Fibroblast of villous mesenchyme (primary cell): ENCODE measurements at regions not wholly inside any gene's neighbourhood (a gene's known extent, or its start where the extent isn't known, plus 50 kb on each side); places are given as distances from the start of the nearest gene placed in this dataset.

Experiments
- DNase-seq: peaks from one replicate; pipeline ENCODE4 v3.0.0-alpha.2; 2010; ENCODE audit warnings: low read depth
- H3K4me3 ChIP-seq: 2 replicates; pipeline ENCODE4 v1.5.1; 2011; ENCODE audit warnings: low read depth, mild to moderate bottlenecking, low read length
- TF ChIP-seq, protein P1 (sequence below): IDR thresholded peaks from 2 replicates; pipeline ENCODE4 v1.5.1; 2012; ENCODE audit warnings: low read depth, mild to moderate bottlenecking, low read length; ENCODE audit not compliant: insufficient read depth

- no peak for DNase-seq
- TF ChIP-seq, protein P1, sequence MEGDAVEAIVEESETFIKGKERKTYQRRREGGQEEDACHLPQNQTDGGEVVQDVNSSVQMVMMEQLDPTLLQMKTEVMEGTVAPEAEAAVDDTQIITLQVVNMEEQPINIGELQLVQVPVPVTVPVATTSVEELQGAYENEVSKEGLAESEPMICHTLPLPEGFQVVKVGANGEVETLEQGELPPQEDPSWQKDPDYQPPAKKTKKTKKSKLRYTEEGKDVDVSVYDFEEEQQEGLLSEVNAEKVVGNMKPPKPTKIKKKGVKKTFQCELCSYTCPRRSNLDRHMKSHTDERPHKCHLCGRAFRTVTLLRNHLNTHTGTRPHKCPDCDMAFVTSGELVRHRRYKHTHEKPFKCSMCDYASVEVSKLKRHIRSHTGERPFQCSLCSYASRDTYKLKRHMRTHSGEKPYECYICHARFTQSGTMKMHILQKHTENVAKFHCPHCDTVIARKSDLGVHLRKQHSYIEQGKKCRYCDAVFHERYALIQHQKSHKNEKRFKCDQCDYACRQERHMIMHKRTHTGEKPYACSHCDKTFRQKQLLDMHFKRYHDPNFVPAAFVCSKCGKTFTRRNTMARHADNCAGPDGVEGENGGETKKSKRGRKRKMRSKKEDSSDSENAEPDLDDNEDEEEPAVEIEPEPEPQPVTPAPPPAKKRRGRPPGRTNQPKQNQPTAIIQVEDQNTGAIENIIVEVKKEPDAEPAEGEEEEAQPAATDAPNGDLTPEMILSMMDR, result no peak
- no peak overlapping the region for H3K4me3 ChIP-seq
These were observed 149.1 kb upstream of the WDR11 start for GRCh38 chr10:120702032-120702431.

DNA sequence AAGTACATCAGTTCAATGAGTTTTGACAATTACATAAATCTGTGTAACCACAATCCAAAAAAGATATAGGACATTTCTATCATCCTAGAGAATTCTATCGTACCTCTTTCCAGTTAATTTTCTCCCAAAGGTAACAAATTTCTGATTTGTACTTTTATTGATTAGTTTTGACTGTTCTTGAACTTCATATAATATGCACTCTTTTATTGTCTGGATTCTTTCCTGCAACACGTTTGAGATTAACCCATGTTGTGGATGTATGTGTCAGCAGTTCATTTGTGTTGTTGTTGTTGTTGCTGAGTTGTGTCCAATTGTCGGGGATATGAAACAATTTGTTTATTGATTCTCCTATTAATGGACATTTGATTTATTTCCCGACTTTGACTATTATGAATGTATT, 145.9 kb upstream of the WDR11 start:
- no peak for DNase-seq
- H3K4me3 ChIP-seq, result no peak overlapping the region
- TF ChIP-seq, protein P1, result no peak

- TF ChIP-seq, protein P1, result no peak
- DNase-seq, result no peak
- no peak overlapping the region for H3K4me3 ChIP-seq
These were observed 141.1 kb upstream of the WDR11 start for GRCh38 chr10:120710076-120710475.

DNA sequence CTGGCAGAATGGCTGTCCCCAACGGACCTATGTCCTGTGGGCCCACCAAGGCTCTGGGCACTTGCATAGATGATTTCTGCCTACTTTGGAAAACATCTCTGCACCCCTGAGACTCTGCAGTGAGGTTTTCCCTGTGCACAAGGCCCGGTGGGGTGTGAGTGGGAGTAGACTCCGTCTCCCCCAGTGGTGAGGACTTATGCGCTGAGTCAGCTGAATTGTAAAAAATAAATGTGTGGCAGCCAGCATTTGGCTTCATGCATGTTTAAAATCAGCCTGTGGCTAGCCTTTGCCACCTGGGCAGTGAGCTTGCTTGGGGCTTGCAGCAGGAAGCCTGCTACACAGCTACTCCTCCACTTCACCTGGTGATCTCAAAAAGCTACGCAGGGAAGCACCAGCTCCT, 139.3 kb upstream of the WDR11 start:
- H3K4me3 ChIP-seq, result no peak overlapping the region
- TF ChIP-seq, protein P1, result no peak
- DNase-seq, result no peak

GRCh38 chr10:120713573-120714205, 137.5 kb upstream of the WDR11 start:
- no peak overlapping the region for H3K4me3 ChIP-seq
- TF ChIP-seq, protein P1, result no peak
- no peak for DNase-seq

DNA sequence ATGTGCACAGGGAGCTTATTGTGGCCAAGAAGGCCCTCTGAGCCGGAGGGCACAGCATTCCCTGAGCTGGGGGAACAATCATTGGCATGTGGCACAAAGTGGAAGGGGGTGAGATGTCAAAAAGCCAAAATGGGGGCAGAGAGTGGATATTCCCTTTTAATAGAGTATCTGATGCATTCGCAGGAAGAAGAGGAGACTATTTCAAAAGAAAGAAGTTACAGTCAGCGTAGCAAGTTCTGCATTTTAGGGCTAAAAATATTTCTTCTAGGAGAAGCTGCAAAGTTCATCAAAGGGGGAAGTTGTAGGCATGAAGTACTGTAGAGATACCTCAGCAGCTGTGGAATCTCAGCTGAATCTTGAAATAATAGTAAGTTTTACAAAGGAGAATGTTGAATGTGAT, 136.0 kb upstream of the WDR11 start:
- no peak for DNase-seq
- no peak overlapping the region for H3K4me3 ChIP-seq
- TF ChIP-seq, protein P1, result no peak

DNA sequence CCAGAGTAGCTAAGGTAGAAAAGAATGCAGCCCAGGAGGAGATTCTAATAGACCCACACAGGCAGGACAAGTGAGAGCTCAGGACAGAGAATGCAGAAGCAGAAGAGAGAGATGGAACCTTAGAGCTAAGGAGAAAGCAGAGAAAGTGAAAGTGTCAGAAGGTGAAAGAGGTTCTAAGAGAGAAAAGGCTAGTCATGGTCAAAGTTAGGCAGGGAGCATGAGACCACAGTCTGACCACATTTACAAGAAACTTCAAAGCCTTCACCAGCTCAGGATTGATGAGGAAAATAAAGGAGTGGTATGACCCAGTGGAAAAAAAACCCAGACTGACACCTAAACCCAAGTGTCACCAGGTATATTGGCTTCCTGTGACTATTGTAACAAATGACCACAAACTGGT, 131.8 kb upstream of the WDR11 start:
- no peak for DNase-seq
- TF ChIP-seq, protein P1, result no peak
- H3K4me3 ChIP-seq, result no peak overlapping the region
